Hepatocyte (in vitro differentiated cells): ENCODE measurements at regions not wholly inside any gene's neighbourhood (a gene's known extent, or its start where the extent isn't known, plus 50 kb on each side); places are given as distances from the start of the nearest gene placed in this dataset.

Experiments
- EZH2 ChIP-seq: fragments of 200-600 bp; sonication (generic); IDR thresholded peaks from 2 replicates; pipeline ENCODE4 v1.6.1; 2016; ENCODE audit warnings: antibody characterized with exemption, mild to moderate bottlenecking, borderline replicate concordance
- EZH2phosphoT487 ChIP-seq: fragments of 200-600 bp; sonication (generic); IDR thresholded peaks from one replicate; pipeline ENCODE4 v1.6.1; 2018; ENCODE audit warnings: antibody characterized with exemption, mild to moderate bottlenecking, low read depth, moderate library complexity; ENCODE audit not compliant: unreplicated experiment, severe bottlenecking
- TF ChIP-seq, protein P1 (sequence below): fragments of 200-600 bp; sonication (generic); IDR thresholded peaks from 2 replicates; pipeline ENCODE4 v1.5.1; 2016; ENCODE audit warnings: antibody characterized with exemption, mild to moderate bottlenecking; ENCODE audit not compliant: poor library complexity

DNA sequence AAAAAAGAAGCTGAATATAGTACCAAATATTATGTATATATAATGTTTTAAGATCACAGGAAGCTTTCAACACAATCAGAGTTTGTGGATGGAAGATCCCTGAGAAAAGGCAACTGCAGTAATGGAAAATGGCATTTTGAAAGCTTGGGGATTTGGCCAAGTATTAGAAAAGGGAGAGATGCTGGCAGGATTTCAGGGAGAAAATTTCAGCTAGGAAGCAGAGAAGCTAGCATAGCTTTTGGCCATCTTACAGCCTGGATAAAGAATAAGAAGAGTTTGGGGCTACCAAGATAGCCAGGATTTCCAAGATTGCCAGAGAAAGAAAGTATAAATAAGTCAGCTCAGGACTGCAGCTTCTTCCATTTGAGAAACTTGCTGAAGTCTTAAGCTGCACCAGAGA, 440.8 kb upstream of the LUZP2 start:
- TF ChIP-seq, protein P1, sequence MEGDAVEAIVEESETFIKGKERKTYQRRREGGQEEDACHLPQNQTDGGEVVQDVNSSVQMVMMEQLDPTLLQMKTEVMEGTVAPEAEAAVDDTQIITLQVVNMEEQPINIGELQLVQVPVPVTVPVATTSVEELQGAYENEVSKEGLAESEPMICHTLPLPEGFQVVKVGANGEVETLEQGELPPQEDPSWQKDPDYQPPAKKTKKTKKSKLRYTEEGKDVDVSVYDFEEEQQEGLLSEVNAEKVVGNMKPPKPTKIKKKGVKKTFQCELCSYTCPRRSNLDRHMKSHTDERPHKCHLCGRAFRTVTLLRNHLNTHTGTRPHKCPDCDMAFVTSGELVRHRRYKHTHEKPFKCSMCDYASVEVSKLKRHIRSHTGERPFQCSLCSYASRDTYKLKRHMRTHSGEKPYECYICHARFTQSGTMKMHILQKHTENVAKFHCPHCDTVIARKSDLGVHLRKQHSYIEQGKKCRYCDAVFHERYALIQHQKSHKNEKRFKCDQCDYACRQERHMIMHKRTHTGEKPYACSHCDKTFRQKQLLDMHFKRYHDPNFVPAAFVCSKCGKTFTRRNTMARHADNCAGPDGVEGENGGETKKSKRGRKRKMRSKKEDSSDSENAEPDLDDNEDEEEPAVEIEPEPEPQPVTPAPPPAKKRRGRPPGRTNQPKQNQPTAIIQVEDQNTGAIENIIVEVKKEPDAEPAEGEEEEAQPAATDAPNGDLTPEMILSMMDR = no peak
- TF ChIP-seq EZH2phosphoT487 (no peak), EZH2 (no peak)
